GM12874 (cell line): ENCODE measurements at regions not wholly inside any gene's neighbourhood (a gene's known extent, or its start where the extent isn't known, plus 50 kb on each side); places are given as distances from the start of the nearest gene placed in this dataset.

ENCODE experiments used
- CTCF ChIP-seq: IDR thresholded peaks from 2 replicates; pipeline ENCODE4 v1.5.1; 2011; ENCODE audit warnings: low read depth, mild to moderate bottlenecking, control low read depth, low read length, moderate library complexity; ENCODE audit not compliant: insufficient read depth

- TF ChIP-seq CTCF, result no peak
Measured at GRCh38 chr5:34500236-34500847, 155.8 kb upstream of the RAI14 start.

GRCh38 chr5:34501016-34501415 lies 155.1 kb upstream of the RAI14 start:
- TF ChIP-seq CTCF, result no peak

GRCh38 chr5:34501840-34502239 lies 154.3 kb upstream of the RAI14 start:
- no peak for TF ChIP-seq CTCF

GRCh38 chr5:34502581-34502980 lies 153.5 kb upstream of the RAI14 start:
- no peak for TF ChIP-seq CTCF

GRCh38 chr5:34503379-34504253 lies 152.5 kb upstream of the RAI14 start:
- TF ChIP-seq CTCF, result no peak

- TF ChIP-seq CTCF, result no peak
Measured at GRCh38 chr5:34504967-34505366, 151.2 kb upstream of the RAI14 start.

- no peak for TF ChIP-seq CTCF
Measured at GRCh38 chr5:34505731-34506130, 150.4 kb upstream of the RAI14 start.
